OCI-LY7 (cell line): ENCODE measurements at regions not wholly inside any gene's neighbourhood (a gene's known extent, or its start where the extent isn't known, plus 50 kb on each side); places are given as distances from the start of the nearest gene placed in this dataset.

ENCODE experiments used
- BruUV-seq: library from RNA; stranded (reverse); fragments of 400-500 nt; replicated peaks from 2 replicates; lab custom pipeline; 2021; lab: Mats Ljungman, UMichigan
- CTCF ChIA-PET: fragments of 300-600 bp; sonication (Branson Sonifier 250); formaldehyde crosslinking; loops from one replicate; lab custom pipeline; 2022; ENCODE audit warnings: antibody characterized with exemption; ENCODE audit not compliant: unreplicated experiment; lab: Charles Lee
- POLR2A ChIA-PET: fragments of 300-600 bp; sonication (Branson Sonifier 250); formaldehyde crosslinking; loops from one replicate; lab custom pipeline; 2022; ENCODE audit warnings: antibody characterized with exemption; lab: Charles Lee
- DNase-seq: peaks from one replicate; pipeline ENCODE4 v3.0.0-alpha.2; 2015; ENCODE audit warnings: low spot score
- H2AFZ ChIP-seq: fragments of 200-600 bp; sonication (generic), shearing (Covaris generic); 2 replicates; pipeline ENCODE4 v1.6.1; 2014; ENCODE audit warnings: mild to moderate bottlenecking, antibody characterized with exemption, low read length, moderate library complexity
- H3K27ac ChIP-seq: fragments of 200-600 bp; sonication (generic); 2 replicates; pipeline ENCODE4 v1.5.1; 2014; ENCODE audit warnings: mixed run types, low read depth, mild to moderate bottlenecking, moderate library complexity, low read length, inconsistent platforms; ENCODE audit not compliant: poor library complexity, severe bottlenecking
- H3K36me3 ChIP-seq: fragments of 200-600 bp; sonication (generic); 2 replicates; pipeline ENCODE4 v1.6.1; 2014; ENCODE audit warnings: mild to moderate bottlenecking, antibody characterized with exemption, low read length, moderate library complexity, mixed read lengths; ENCODE audit not compliant: insufficient read depth
- H3K4me1 ChIP-seq: fragments of 200-600 bp; sonication (generic); 2 replicates; pipeline ENCODE4 v1.5.1; 2014; ENCODE audit warnings: mild to moderate bottlenecking, low read length; ENCODE audit not compliant: insufficient read depth, poor library complexity, severe bottlenecking
- H3K4me2 ChIP-seq: fragments of 200-600 bp; sonication (generic); 2 replicates; pipeline ENCODE4 v1.6.1; 2014; ENCODE audit warnings: mild to moderate bottlenecking, low read length
- H3K4me3 ChIP-seq: fragments of 200-600 bp; sonication (generic); 2 replicates; pipeline ENCODE4 v1.5.1; 2014; ENCODE audit warnings: mild to moderate bottlenecking, low read depth, low read length; ENCODE audit not compliant: poor library complexity, severe bottlenecking
- H3K79me2 ChIP-seq: fragments of 200-600 bp; sonication (generic); 2 replicates; pipeline ENCODE4 v1.6.1; 2016; ENCODE audit warnings: low read depth, mild to moderate bottlenecking, low read length, moderate library complexity, mixed read lengths; ENCODE audit not compliant: insufficient read depth
- H3K9me2 ChIP-seq: fragments of 200-600 bp; sonication (generic); 2 replicates; pipeline ENCODE4 v1.6.1; 2016; ENCODE audit warnings: mild to moderate bottlenecking, low read length, mixed read lengths; ENCODE audit not compliant: insufficient read depth
- H3K9me3 ChIP-seq: fragments of 200-600 bp; sonication (generic); 2 replicates; pipeline ENCODE4 v1.6.1; 2014; ENCODE audit warnings: mild to moderate bottlenecking, mixed run types, low read length, mixed read lengths
- H4K20me1 ChIP-seq: fragments of 200-600 bp; sonication (generic); 2 replicates; pipeline ENCODE4 v1.6.1; 2014; ENCODE audit warnings: mild to moderate bottlenecking, antibody characterized with exemption, low read length, moderate library complexity, mixed read lengths; ENCODE audit not compliant: insufficient read depth
- EZH2phosphoT487 ChIP-seq: fragments of 200-600 bp; sonication (generic); IDR thresholded peaks from 2 replicates; pipeline ENCODE4 v1.6.1; 2018; ENCODE audit warnings: low read depth, borderline replicate concordance, mild to moderate bottlenecking, mixed run types, antibody characterized with exemption, low read length, moderate library complexity, mixed read lengths
- intact Hi-C: fragments of 100-400 bp; cut with micrococcal nuclease; formaldehyde crosslinking; loops from one replicate; pipeline ENCODE4 v1.10.0; 2022; ENCODE audit not compliant: unreplicated experiment
- TF ChIP-seq, protein P1 (sequence below): fragments of 200-600 bp; sonication (generic); conservative IDR thresholded peaks from 2 replicates; pipeline ENCODE4 v1.5.1; 2014; ENCODE audit warnings: mild to moderate bottlenecking, antibody characterized with exemption, low read length, moderate library complexity, mixed read lengths

- intact Hi-C loops: no loop called here
- DNase-seq: no peak
- peaks cover 1% of the 10 kb centered on the region for H3K4me1 ChIP-seq
- peaks cover 7% of the 10 kb centered on the region; the same call in 1 of the 2 replicates for H3K79me2 ChIP-seq
- TF ChIP-seq EZH2phosphoT487: no peak
- TF ChIP-seq, protein P1, sequence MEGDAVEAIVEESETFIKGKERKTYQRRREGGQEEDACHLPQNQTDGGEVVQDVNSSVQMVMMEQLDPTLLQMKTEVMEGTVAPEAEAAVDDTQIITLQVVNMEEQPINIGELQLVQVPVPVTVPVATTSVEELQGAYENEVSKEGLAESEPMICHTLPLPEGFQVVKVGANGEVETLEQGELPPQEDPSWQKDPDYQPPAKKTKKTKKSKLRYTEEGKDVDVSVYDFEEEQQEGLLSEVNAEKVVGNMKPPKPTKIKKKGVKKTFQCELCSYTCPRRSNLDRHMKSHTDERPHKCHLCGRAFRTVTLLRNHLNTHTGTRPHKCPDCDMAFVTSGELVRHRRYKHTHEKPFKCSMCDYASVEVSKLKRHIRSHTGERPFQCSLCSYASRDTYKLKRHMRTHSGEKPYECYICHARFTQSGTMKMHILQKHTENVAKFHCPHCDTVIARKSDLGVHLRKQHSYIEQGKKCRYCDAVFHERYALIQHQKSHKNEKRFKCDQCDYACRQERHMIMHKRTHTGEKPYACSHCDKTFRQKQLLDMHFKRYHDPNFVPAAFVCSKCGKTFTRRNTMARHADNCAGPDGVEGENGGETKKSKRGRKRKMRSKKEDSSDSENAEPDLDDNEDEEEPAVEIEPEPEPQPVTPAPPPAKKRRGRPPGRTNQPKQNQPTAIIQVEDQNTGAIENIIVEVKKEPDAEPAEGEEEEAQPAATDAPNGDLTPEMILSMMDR: no peak
- H2AFZ ChIP-seq: no peak overlapping the region
- H4K20me1 ChIP-seq: no peaks in the 10 kb centered on the region
- no peak overlapping the region for H3K4me2 ChIP-seq
- BruUV-seq: no TSS peak
- no peak overlapping the region for H3K27ac ChIP-seq
- no peak overlapping the region for H3K4me3 ChIP-seq
- no peaks in the 10 kb centered on the region for H3K9me3 ChIP-seq
- ChIA-PET POLR2A (no interaction called here), CTCF (no interaction called here)
- no peaks in the 10 kb centered on the region for H3K9me2 ChIP-seq
- H3K36me3 ChIP-seq: peaks cover 20% of the 10 kb centered on the region
Observed at GRCh38 chr7:130951303-130951975, 217.4 kb upstream of the KLF14 start.

GRCh38 chr7:130951976-130952876 is 218.2 kb upstream of the KLF14 start:
- CTCF ChIA-PET: no interaction called here
- Histone ChIP-seq H3K4me2 (no peak overlapping the region), H3K79me2 (peaks cover 7% of the 10 kb centered on the region; the same call in 1 of the 2 replicates), H3K9me2 (no peaks in the 10 kb centered on the region), H2AFZ (no peak overlapping the region), H3K4me3 (no peak overlapping the region), H3K27ac (no peak overlapping the region), H3K36me3 (peaks cover 20% of the 10 kb centered on the region), H3K9me3 (no peaks in the 10 kb centered on the region), H3K4me1 (peaks cover 9% of the 10 kb centered on the region), H4K20me1 (no peaks in the 10 kb centered on the region)
- intact Hi-C loops: no loop called here
- POLR2A ChIA-PET: interaction anchor here (0.6 to 1.1 kb wide), 3 partner anchors 8 to 51 kb away, joined by 3 to 4 read pairs (median 3); no protein-coding TSS in a partner anchor
- DNase-seq: no peak
- BruUV-seq: TSS peak; percentile 1
- TF ChIP-seq, protein P1: no peak
- no peak for TF ChIP-seq EZH2phosphoT487
